Neural cell (in vitro differentiated cells): ENCODE measurements at regions not wholly inside any gene's neighbourhood (a gene's known extent, or its start where the extent isn't known, plus 50 kb on each side); places are given as distances from the start of the nearest gene placed in this dataset.

Source experiments
- H2AFZ ChIP-seq: fragments of 200-600, 300-800 bp; sonication (generic), shearing (Covaris generic); 2 replicates; pipeline ENCODE4 v1.6.0; 2014; ENCODE audit warnings: low read depth, mild to moderate bottlenecking, antibody characterized with exemption, low read length, moderate library complexity
- H3F3A ChIP-seq: fragments of 200-600 bp; shearing (Covaris generic); 2 replicates; pipeline ENCODE4 v1.6.1; 2016; ENCODE audit warnings: mild to moderate bottlenecking, moderate library complexity, mixed read lengths, antibody characterized with exemption, low read length; ENCODE audit not compliant: insufficient read depth, poor library complexity, severe bottlenecking
- H3K27ac ChIP-seq: fragments of 200-600, 300-800 bp; sonication (generic), shearing (Covaris generic); 2 replicates; pipeline ENCODE4 v1.5.1; 2014; ENCODE audit warnings: mild to moderate bottlenecking, low read length, moderate library complexity
- H3K27me3 ChIP-seq: fragments of 300-800, 200-600 bp; sonication (generic), shearing (Covaris generic); 2 replicates; pipeline ENCODE4 v1.6.0; 2014; ENCODE audit warnings: mild to moderate bottlenecking, low read depth, low read length, moderate library complexity; ENCODE audit not compliant: insufficient read depth
- H3K36me3 ChIP-seq: fragments of 300-800, 200-600 bp; sonication (generic), shearing (Covaris generic); 2 replicates; pipeline ENCODE4 v1.5.1; 2014; ENCODE audit warnings: mild to moderate bottlenecking, antibody characterized with exemption, low read length, moderate library complexity; ENCODE audit not compliant: insufficient read depth
- H3K4me2 ChIP-seq: fragments of 300-800, 200-600 bp; sonication (generic), shearing (Covaris generic); 2 replicates; pipeline ENCODE4 v1.6.0; 2014; ENCODE audit warnings: mild to moderate bottlenecking, low read length
- H3K4me3 ChIP-seq: fragments of 300-800, 200-600 bp; sonication (generic), shearing (Covaris generic); 2 replicates; pipeline ENCODE4 v1.5.1; 2014; ENCODE audit warnings: mild to moderate bottlenecking, low read length, moderate library complexity
- H3K79me2 ChIP-seq: fragments of 200-600 bp; shearing (Covaris generic); replicated peaks from 2 replicates; pipeline ENCODE4 v1.6.0; 2014; ENCODE audit warnings: mild to moderate bottlenecking, low read length, moderate library complexity; ENCODE audit not compliant: insufficient read depth
- H3K9ac ChIP-seq: fragments of 300-800, 200-600 bp; sonication (generic), shearing (Covaris generic); 2 replicates; pipeline ENCODE4 v1.6.1; 2016; ENCODE audit warnings: mild to moderate bottlenecking, low read length, mixed read lengths
- H3K9me2 ChIP-seq: fragments of 200-600 bp; shearing (Covaris generic); 2 replicates; pipeline ENCODE4 v1.6.1; 2016; ENCODE audit warnings: mild to moderate bottlenecking, low read length, mixed read lengths; ENCODE audit not compliant: insufficient read depth
- H3K9me3 ChIP-seq: fragments of 200-600, 300-800 bp; sonication (generic), shearing (Covaris generic); 2 replicates; pipeline ENCODE4 v1.6.1; 2016; ENCODE audit warnings: mild to moderate bottlenecking, mixed run types, low read length, moderate library complexity, mixed read lengths
- H4K20me1 ChIP-seq: fragments of 200-600 bp; shearing (Covaris generic); 2 replicates; pipeline ENCODE4 v1.6.1; 2016; ENCODE audit warnings: mild to moderate bottlenecking, mixed run types; ENCODE audit not compliant: insufficient read depth
- CTCF ChIP-seq: fragments of 450-650 bp; IDR thresholded peaks from 2 replicates; pipeline ENCODE4 v1.5.1; 2014; ENCODE audit warnings: antibody characterized with exemption, mild to moderate bottlenecking, moderate library complexity; ENCODE audit not compliant: poor library complexity, severe bottlenecking
- EP300 ChIP-seq: fragments of 450-650 bp; conservative IDR thresholded peaks from 2 replicates; pipeline ENCODE4 v1.6.1; 2014; ENCODE audit warnings: antibody characterized with exemption, mild to moderate bottlenecking, moderate library complexity; ENCODE audit not compliant: poor library complexity, severe bottlenecking
- EZH2 ChIP-seq: fragments of 200-600, 300-800 bp; shearing (Covaris generic), sonication (generic); IDR thresholded peaks from 2 replicates; pipeline ENCODE4 v1.6.1; 2014; ENCODE audit warnings: antibody characterized with exemption, low read length, borderline replicate concordance, mild to moderate bottlenecking; ENCODE audit not compliant: insufficient read depth, poor library complexity, severe bottlenecking
- MXI1 ChIP-seq: fragments of 450-650 bp; conservative IDR thresholded peaks from 2 replicates; pipeline ENCODE4 v1.6.1; 2014; ENCODE audit warnings: antibody characterized with exemption, mild to moderate bottlenecking; ENCODE audit not compliant: poor library complexity, severe bottlenecking
- POLR2AphosphoS5 ChIP-seq: IDR thresholded peaks from 2 replicates; pipeline ENCODE4 v1.6.1; 2012
- RAD21 ChIP-seq: fragments of 450-650 bp; conservative IDR thresholded peaks from 2 replicates; pipeline ENCODE4 v1.6.1; 2014; ENCODE audit warnings: antibody characterized with exemption, mild to moderate bottlenecking, moderate library complexity
- REST ChIP-seq: IDR thresholded peaks from 2 replicates; pipeline ENCODE4 v1.6.1; 2012; ENCODE audit warnings: borderline replicate concordance
- SMC3 ChIP-seq: fragments of 450-650 bp; conservative IDR thresholded peaks from 2 replicates; pipeline ENCODE4 v1.6.1; 2014; ENCODE audit warnings: antibody characterized with exemption, mild to moderate bottlenecking, moderate library complexity; ENCODE audit not compliant: poor library complexity
- TAF1 ChIP-seq: IDR thresholded peaks from 2 replicates; pipeline ENCODE4 v1.6.1; 2012; ENCODE audit warnings: low read depth

- no peaks in the 10 kb centered on the region for H3K79me2 ChIP-seq
- H2AFZ ChIP-seq: no peak overlapping the region
- H3K27ac ChIP-seq: no peak overlapping the region
Measured at GRCh38 chr6:48928937-48929336, 534.1 kb downstream of the MMUT start.

GRCh38 chr6:48922837-48923236 lies 540.2 kb downstream of the MMUT start:
- no peaks in the 10 kb centered on the region for H3K9me2 ChIP-seq
- H3K36me3 ChIP-seq: no peaks in the 10 kb centered on the region
- H3K9ac ChIP-seq: no peak overlapping the region
- no peaks in the 10 kb centered on the region for H4K20me1 ChIP-seq
- no peak for TF ChIP-seq REST
- TF ChIP-seq POLR2AphosphoS5: no peak
- TF ChIP-seq TAF1: no peak
- TF ChIP-seq SMC3: no peak
- TF ChIP-seq EP300: no peak
- no peak for TF ChIP-seq RAD21
- TF ChIP-seq MXI1: no peak
- TF ChIP-seq EZH2: no peak
- TF ChIP-seq CTCF: no peak
- no peak overlapping the region for H3K4me3 ChIP-seq
- H3K27ac ChIP-seq: no peak overlapping the region
- no peak overlapping the region for H3K4me2 ChIP-seq
- no peaks in the 10 kb centered on the region for H3K79me2 ChIP-seq
- no peaks in the 10 kb centered on the region for H3K9me3 ChIP-seq
- no peaks in the 10 kb centered on the region for H3K27me3 ChIP-seq
- no peak overlapping the region for H2AFZ ChIP-seq
- no peaks in the 10 kb centered on the region for H3F3A ChIP-seq

More at GRCh38 chr6:48928937-48929336, 534.1 kb downstream of the MMUT start:
- no peaks in the 10 kb centered on the region for H3K9me2 ChIP-seq
- no peaks in the 10 kb centered on the region for H3K36me3 ChIP-seq
- no peak for TF ChIP-seq EZH2
- H3K4me3 ChIP-seq: no peak overlapping the region
- H3K9ac ChIP-seq: no peak overlapping the region
- no peaks in the 10 kb centered on the region for H3K9me3 ChIP-seq
- H4K20me1 ChIP-seq: no peaks in the 10 kb centered on the region
- no peak overlapping the region for H3K4me2 ChIP-seq
- H3K27me3 ChIP-seq: no peaks in the 10 kb centered on the region
- no peaks in the 10 kb centered on the region for H3F3A ChIP-seq

GRCh38 chr6:48919555-48919954 lies 543.5 kb downstream of the MMUT start:
- Histone ChIP-seq H3K9ac (no peak overlapping the region), H3K36me3 (no peaks in the 10 kb centered on the region), H3K9me2 (no peaks in the 10 kb centered on the region), H3F3A (no peaks in the 10 kb centered on the region), H2AFZ (no peak overlapping the region), H4K20me1 (no peaks in the 10 kb centered on the region), H3K4me3 (no peak overlapping the region), H3K27ac (no peak overlapping the region), H3K9me3 (no peaks in the 10 kb centered on the region), H3K79me2 (no peaks in the 10 kb centered on the region), H3K27me3 (no peaks in the 10 kb centered on the region), H3K4me2 (no peak overlapping the region)
- TF ChIP-seq SMC3 (no peak), TAF1 (no peak), REST (no peak), EZH2 (no peak), MXI1 (no peak), EP300 (no peak), POLR2AphosphoS5 (no peak), RAD21 (no peak), CTCF (no peak)
